Activated CD4-positive, alpha-beta T cell treated with anti-CD3 and anti-CD28 coated beads, Interleukin-2, amount 10 ng/mL, durations not matched to agents 7 days and 5 days (primary cell): ENCODE measurements at regions not wholly inside any gene's neighbourhood (a gene's known extent, or its start where the extent isn't known, plus 50 kb on each side); places are given as distances from the start of the nearest gene placed in this dataset.

Experiments used
- CTCF ChIA-PET: fragments of 350-600 bp; sonication (Branson Sonifier 250); formaldehyde crosslinking; loops from one replicate; lab custom pipeline; 2021; ENCODE audit warnings: antibody characterized with exemption; lab: Charles Lee
- POLR2A ChIA-PET: fragments of 350-600 bp; sonication (Branson Sonifier 250); formaldehyde crosslinking; loops from one replicate; lab custom pipeline; 2021; ENCODE audit warnings: antibody characterized with exemption; lab: Charles Lee
- DNase-seq: peaks from one replicate; pipeline ENCODE4 v3.0.0-alpha.2; 2020
- H3K27ac Mint-ChIP-seq: one replicate; pipeline ENCODE4 v1.8.0; 2021; ENCODE audit warnings: mild to moderate bottlenecking, moderate library complexity, mixed read lengths
- H3K27me3 Mint-ChIP-seq: one replicate; pipeline ENCODE4 v1.8.0; 2021; ENCODE audit warnings: mixed read lengths
- H3K36me3 Mint-ChIP-seq: one replicate; pipeline ENCODE4 v1.8.0; 2021; ENCODE audit warnings: low read depth, mixed read lengths
- H3K4me1 Mint-ChIP-seq: one replicate; pipeline ENCODE4 v1.8.0; 2021; ENCODE audit warnings: mixed read lengths
- H3K4me3 Mint-ChIP-seq: one replicate; pipeline ENCODE4 v1.8.0; 2021; ENCODE audit warnings: mild to moderate bottlenecking, moderate library complexity, mixed read lengths
- H3K9me3 Mint-ChIP-seq: one replicate; pipeline ENCODE4 v1.8.0; 2021; ENCODE audit warnings: mixed read lengths

DNA sequence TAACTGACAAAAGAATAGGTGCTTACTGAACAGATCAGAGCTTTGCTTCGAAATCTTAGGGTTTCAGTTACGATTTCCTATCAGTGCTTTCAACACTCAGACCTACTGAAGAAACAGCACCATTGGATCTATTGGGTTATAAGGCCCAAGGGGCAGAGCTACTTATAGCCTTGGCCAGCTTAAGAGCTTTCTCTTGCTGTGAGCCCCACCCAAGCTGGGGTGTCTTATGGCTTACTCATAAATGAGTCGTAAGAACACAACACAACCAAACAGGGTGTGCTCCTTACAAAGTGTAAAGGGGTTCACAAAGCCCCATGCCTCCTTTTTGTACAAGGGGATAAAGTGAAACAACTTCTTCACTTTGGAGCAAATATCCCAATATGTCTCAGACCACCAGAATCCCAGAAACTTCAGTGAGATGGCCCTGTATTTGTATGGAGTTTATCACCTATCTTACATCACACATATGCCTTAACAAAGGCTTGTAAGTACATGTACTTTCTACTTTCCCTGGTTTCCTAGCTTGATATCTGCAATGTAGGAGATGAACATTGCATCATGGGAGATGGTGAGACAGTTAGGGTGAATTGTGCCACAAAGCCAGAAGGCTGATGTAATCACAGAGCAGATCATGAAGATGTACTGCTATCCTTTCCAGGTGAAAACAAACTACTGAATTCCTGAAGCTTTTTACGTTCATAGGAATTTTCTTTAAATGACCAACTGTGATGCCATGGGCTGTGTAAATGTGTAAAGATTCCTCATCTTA lies 115.5 kb upstream of the GLI2 start:
- Mint-ChIP-seq H3K4me1 (no peaks in the 10 kb centered on the region), H3K27me3 (no peaks in the 10 kb centered on the region)
- CTCF ChIA-PET: no interaction called here

DNA sequence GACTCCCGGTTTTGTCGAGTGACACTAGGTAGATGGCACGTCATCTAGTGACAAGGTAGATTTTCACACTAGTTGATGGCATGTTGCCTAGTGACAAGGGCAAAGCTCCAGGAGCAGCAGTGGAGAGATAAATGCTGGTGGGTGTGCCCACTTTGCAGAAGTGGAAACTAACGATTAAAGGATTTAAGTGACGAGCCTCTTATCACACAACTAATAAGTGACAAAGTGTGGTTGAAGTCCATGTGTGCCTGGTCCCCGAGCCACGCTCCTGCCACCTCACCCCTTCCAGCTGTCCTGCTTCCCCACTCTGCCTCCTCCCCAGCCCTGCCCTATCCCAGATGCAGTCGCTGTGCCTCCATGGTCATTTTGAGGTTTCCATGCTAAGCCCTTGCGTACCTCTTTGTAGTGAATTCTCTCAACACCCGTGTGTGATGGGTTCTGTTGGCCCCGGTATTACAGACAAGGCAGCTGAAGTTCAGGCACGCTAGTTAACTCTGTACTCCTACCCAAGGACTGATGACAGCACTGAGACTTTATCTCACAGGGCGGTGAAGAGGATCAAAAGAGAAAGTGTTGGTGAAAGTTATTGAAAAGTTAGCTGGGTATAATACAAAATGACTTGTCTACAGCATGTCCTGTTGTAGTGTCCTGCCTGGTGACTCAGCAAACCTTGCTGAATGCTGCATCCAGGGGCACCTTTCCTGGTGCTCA lies 113.4 kb upstream of the GLI2 start:
- POLR2A ChIA-PET: no interaction called here
- CTCF ChIA-PET: no interaction called here
- no peaks in the 10 kb centered on the region for H3K9me3 Mint-ChIP-seq
- DNase-seq: no peak
- no peaks in the 10 kb centered on the region for H3K4me1 Mint-ChIP-seq
- H3K4me3 Mint-ChIP-seq: no peak overlapping the region
- no peaks in the 10 kb centered on the region for H3K27me3 Mint-ChIP-seq
- no peak overlapping the region for H3K27ac Mint-ChIP-seq
- no peaks in the 10 kb centered on the region for H3K36me3 Mint-ChIP-seq

More for the DNA sequence above, 115.5 kb upstream of the GLI2 start:
- H3K4me3 Mint-ChIP-seq: no peak overlapping the region
- no peaks in the 10 kb centered on the region for H3K36me3 Mint-ChIP-seq
- no peak overlapping the region for H3K27ac Mint-ChIP-seq
- no peaks in the 10 kb centered on the region for H3K9me3 Mint-ChIP-seq
- DNase-seq: no peak
- POLR2A ChIA-PET: no interaction called here

DNA sequence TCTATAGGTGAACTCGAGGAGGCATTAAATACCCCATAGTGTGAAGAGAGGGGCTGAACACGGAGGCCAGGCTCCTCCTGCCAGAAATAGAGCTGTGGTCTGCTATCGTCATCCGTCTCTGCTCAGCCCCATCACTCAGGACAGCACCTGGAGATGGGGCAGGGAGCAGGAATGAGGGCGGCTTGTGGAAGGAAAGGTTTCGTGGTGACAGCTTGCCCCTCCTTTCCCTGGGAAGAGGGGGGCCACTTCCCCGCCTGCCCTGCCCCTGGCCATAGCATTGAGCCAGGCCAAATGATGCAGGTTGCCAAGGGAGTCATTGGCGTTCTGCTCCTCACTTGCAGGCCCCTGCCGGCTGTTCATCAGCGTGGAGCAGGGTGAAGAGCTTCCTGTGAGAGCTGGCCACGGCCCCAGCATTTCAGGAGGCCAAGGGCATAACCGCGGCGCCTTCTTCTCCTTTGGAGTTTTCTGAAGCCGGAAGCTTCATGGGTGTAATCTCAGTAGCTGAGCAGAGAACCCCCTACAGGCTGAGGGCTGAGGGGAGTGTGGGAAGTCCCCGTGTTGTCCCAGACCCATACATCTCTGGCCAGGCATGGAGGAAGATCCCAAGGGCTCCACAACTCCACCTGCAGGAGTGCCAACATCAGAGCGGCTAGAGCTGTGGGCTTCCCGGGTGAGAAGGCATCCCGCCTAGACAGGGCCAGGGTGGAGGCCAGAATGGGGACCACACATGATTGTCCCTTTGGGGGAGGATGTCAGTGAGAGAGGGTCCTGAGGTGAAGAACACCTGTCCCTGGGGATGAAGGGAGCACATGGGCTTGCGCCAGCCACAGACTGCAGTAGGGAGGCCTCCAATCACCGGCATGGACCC lies 112.5 kb upstream of the GLI2 start:
- no peak overlapping the region for H3K27ac Mint-ChIP-seq
- DNase-seq: no peak
- H3K4me3 Mint-ChIP-seq: no peak overlapping the region
- no peaks in the 10 kb centered on the region for H3K36me3 Mint-ChIP-seq
- POLR2A ChIA-PET: interaction anchor here (0.6 kb wide), 1 partner anchor 26 kb away, joined by 3 read pairs; no protein-coding TSS in a partner anchor
- H3K4me1 Mint-ChIP-seq: no peaks in the 10 kb centered on the region
- peaks cover 2% of the 10 kb centered on the region for H3K27me3 Mint-ChIP-seq
- no peaks in the 10 kb centered on the region for H3K9me3 Mint-ChIP-seq
- CTCF ChIA-PET: interaction anchor here (1.0 kb wide), 1 partner anchor 275 kb away, joined by 3 read pairs; no protein-coding TSS in a partner anchor

DNA sequence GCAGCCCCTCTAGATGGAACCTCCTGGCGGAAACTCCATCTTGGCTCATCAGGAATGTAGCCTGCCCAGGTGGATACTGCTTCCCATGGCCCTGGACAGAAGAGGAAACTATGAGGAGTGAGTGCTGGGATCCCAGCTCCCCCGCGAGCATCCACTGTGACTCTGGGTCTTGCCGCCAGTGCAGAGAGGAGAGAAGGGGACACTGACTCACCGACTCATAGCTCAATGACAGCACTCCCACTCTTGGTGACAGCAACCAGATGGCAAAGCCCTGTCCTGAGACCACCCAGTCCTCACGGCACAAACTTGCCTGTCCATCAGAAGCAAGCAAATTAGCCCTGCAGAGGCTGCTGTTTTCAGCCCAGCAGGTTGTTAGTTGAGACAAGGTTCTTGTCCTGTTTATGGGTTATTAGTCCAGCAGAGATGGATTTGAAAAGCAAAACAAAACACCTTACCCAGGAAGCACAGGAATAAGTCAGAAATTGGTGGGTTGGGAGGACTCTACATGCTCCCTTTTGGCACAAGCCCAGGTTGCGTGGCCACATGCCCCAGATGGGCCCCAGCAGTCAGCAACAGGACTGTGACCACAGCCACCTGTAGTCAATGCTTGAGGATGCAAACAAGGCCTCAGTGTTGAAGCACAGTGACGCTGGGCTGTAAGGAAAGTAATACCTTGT lies 111.5 kb upstream of the GLI2 start:
- peaks cover 4% of the 10 kb centered on the region for H3K27me3 Mint-ChIP-seq
- no peaks in the 10 kb centered on the region for H3K4me1 Mint-ChIP-seq
- DNase-seq: no peak
- no peak overlapping the region for H3K4me3 Mint-ChIP-seq
- H3K36me3 Mint-ChIP-seq: no peaks in the 10 kb centered on the region
- POLR2A ChIA-PET: no interaction called here
- CTCF ChIA-PET: no interaction called here
- no peak overlapping the region for H3K27ac Mint-ChIP-seq
- H3K9me3 Mint-ChIP-seq: no peaks in the 10 kb centered on the region

DNA sequence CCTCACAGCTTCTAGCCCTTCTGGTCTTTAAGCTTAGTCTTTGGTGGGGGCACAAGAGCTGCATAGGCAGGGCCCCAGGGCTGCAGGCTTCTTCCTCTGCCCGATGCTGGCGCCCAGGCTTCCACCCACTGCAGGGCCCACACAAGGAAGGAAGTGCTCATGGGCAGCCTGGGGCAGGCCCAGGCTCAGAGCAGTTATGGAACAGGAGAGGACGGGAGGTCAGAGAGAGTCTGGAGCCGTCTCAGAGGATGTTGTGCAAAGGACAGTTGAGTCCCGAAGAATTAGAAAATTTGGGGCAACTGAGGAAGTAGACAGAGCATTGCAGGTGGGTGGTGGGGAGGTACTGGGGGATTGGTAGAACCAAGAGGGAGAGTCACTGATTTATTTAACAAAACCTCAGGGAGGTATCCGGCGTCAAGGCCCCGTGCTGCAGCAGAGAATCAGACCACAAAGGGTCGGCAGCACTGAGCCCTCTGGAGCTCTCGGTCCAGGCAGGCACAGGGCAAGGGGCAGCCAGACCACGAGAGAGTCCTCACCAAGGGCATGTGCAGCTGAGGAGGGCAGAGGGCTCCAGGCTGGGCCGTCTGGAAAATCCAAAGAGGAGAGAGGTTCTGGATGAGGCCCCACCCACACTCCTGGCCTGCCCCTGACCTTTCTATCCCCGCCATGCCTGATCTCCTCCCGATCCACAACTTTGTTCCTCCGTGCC lies 110.8 kb upstream of the GLI2 start:
- H3K4me1 Mint-ChIP-seq: no peaks in the 10 kb centered on the region
- DNase-seq: no peak
- peaks cover 4% of the 10 kb centered on the region for H3K27me3 Mint-ChIP-seq
- H3K4me3 Mint-ChIP-seq: no peak overlapping the region
- no peak overlapping the region for H3K27ac Mint-ChIP-seq
- H3K9me3 Mint-ChIP-seq: no peaks in the 10 kb centered on the region
- no peaks in the 10 kb centered on the region for H3K36me3 Mint-ChIP-seq
- CTCF ChIA-PET: no interaction called here
- POLR2A ChIA-PET: no interaction called here

DNA sequence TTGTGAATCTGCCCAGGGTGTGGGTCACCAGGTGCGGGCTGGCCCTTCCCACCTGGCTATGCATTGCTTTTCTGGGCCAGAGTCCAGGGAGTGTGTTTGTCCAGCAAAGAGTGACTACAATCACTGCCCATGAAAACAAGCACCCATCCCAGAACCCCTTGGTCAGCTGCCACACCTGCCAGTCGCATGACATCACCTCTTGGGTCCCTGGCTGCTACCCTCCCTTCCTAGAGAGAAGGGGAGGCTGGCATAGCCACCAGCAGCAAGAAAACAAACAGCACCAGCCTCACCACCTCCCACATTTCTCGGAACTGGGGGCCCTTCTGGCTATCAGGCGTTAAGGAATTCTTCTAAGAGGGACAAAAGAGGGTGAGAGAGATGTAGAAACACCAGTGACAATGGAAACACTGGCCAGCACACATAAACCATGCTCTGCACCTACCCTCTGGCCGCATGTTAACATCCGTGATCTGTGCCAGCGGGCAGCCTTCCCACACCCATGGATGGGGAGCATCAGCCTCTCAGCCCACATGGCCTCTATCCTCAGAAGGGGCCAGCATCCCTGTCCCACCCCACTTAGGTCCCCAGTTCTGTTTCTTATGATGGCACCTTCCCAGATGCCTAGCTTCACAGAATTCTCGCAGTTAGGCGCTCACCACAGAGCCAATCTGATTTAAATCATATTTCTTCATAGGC lies 109.7 kb upstream of the GLI2 start:
- POLR2A ChIA-PET: no interaction called here
- Mint-ChIP-seq H3K9me3 (no peaks in the 10 kb centered on the region), H3K27me3 (peaks cover 4% of the 10 kb centered on the region), H3K4me3 (no peak overlapping the region), H3K27ac (no peak overlapping the region), H3K4me1 (no peaks in the 10 kb centered on the region), H3K36me3 (no peaks in the 10 kb centered on the region)
- no peak for DNase-seq
- CTCF ChIA-PET: no interaction called here

DNA sequence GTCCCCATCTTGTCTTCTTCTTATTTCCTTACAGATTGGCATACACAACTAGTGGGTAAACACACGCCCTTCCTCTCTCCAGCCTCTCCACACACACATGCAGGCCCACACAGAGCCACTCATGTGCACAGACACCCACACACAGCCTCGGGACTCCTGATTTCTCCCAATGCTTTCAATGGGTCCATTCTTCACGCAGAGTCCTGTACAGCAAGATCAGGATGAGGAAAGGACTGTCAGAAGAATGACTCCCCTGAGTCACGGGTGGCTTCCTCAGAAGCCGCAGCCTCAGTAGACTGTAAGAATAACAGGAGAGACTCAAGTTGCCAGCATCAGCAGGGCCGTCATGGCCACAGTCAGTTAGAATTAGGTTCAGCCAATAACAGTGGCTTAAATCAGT lies 109.1 kb upstream of the GLI2 start:
- ChIA-PET POLR2A (no interaction called here), CTCF (no interaction called here)

DNA sequence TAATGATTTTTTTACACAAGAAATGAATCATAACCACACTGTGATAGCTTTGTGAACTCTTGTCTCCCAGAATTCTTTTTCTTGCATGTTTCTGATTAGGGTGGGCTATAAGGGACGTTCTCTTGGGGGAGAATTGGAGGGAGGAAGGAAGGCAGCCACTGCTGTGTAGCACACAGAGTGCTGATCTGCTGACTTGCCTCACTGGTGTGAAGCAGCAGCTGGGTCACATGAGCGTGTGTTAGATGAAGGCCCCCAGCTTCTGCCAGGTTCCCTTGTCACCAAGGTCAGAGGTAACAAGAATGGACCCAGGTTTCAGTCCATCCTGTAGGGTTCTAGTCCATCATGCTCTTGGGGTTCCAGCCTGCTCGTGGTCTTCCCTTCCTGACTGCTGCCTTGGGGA lies 107.4 kb upstream of the GLI2 start:
- no peak for DNase-seq
- H3K4me1 Mint-ChIP-seq: no peaks in the 10 kb centered on the region
- no peaks in the 10 kb centered on the region for H3K9me3 Mint-ChIP-seq
- peaks cover 4% of the 10 kb centered on the region for H3K27me3 Mint-ChIP-seq
- H3K36me3 Mint-ChIP-seq: no peaks in the 10 kb centered on the region
- POLR2A ChIA-PET: no interaction called here
- CTCF ChIA-PET: no interaction called here
- no peak overlapping the region for H3K4me3 Mint-ChIP-seq
- no peak overlapping the region for H3K27ac Mint-ChIP-seq

More for the DNA sequence above, 109.1 kb upstream of the GLI2 start:
- Mint-ChIP-seq H3K27ac (no peak overlapping the region), H3K9me3 (no peaks in the 10 kb centered on the region), H3K36me3 (no peaks in the 10 kb centered on the region), H3K27me3 (peaks cover 4% of the 10 kb centered on the region), H3K4me1 (no peaks in the 10 kb centered on the region), H3K4me3 (no peak overlapping the region)
- DNase-seq: no peak

DNA sequence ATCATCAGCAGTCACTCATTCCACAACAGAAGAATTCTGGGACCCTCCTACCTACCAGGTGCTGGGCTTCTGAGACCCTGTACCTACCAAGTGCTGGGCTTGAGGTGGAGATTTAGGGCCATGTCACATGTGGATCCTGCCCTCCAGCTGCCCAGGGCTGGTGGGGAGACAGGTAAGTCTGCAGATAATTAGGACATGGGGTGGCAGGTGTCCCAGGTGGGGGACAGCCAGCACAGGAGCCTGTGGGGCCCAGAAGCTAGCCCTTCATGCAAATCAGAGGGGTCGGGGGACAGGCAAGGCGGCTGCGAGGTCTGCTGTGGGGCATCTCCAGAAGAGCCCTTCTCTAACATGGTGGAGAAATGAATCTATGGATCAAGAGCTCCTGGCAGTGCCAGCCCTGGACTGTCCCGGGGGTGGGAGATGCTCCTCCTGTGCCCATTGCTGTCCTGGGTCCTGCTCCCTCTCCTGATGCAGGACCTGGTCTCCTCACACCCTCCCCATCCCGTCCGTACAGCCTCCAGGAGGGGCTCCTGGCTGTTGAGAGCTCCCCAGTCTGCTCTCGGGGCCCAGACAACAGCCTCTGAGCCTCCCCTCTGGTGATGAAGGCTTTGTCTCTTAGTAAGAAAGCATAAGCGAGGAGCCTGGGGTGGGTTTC lies 106.3 kb upstream of the GLI2 start:
- no peaks in the 10 kb centered on the region for H3K36me3 Mint-ChIP-seq
- no peaks in the 10 kb centered on the region for H3K9me3 Mint-ChIP-seq
- ChIA-PET POLR2A (no interaction called here), CTCF (interaction anchor here (0.6 kb wide), 1 partner anchor 882 kb away, joined by 3 read pairs; no protein-coding TSS in a partner anchor)
- H3K4me3 Mint-ChIP-seq: no peak overlapping the region
- peaks cover 4% of the 10 kb centered on the region for H3K27me3 Mint-ChIP-seq
- DNase-seq: no peak
- H3K27ac Mint-ChIP-seq: no peak overlapping the region
- no peaks in the 10 kb centered on the region for H3K4me1 Mint-ChIP-seq

DNA sequence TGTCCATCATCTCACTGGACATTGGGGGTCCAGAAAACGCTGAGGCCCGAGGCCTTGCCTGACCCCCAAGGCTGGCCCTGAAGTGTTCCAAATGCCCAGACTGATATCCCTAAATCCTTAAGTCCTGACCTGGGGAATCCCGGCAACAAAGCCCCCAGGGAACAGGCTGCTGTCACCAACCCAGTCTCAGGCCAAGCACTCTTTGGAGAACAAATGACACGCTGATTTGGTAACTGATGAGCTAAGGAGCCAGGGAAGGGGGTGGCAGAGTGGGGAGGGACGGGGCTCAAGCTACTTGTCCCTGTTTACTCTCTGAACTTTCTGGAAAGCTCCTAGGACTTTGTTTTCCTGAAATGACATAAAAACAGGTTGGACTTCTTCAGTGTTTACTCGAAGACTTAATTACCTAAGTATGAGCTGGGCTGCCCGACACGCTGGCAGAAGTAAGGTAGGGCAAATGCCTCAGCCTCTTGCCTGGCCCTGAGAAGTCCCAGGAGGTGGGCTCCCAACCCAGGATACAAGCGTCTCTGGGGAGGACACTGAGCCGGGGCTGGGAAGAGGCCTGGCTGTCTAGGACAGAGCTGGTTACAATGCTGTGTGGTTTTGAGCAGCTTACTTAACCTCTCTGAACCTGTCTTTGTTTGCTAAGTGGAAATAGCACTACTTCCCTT lies 105.5 kb upstream of the GLI2 start:
- Mint-ChIP-seq H3K27me3 (peaks cover 4% of the 10 kb centered on the region), H3K4me1 (no peaks in the 10 kb centered on the region), H3K4me3 (no peak overlapping the region), H3K9me3 (no peaks in the 10 kb centered on the region), H3K27ac (no peak overlapping the region), H3K36me3 (no peaks in the 10 kb centered on the region)
- CTCF ChIA-PET: no interaction called here
- no peak for DNase-seq
- POLR2A ChIA-PET: no interaction called here

DNA sequence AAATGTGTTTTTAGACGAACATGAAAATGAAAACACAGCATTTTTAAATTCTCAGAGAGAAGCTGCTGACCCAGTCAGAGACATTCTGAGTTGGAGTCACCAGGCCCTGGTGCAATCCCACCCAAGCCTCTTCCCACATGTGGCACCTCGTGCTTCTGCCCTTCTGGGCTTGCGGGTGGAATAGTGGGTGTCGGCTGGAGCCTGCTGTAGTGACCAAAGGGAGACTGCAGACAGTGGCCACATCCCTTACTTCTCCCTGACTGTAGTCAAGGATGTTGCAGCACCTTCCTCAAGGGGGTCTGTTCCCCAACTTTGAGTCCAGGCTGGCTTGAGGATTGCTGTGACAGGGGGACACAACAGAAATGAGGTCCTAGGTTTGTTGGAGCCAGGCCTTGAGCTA lies 104.4 kb upstream of the GLI2 start:
- Mint-ChIP-seq H3K4me3 (no peak overlapping the region), H3K27ac (no peak overlapping the region), H3K27me3 (peaks cover 4% of the 10 kb centered on the region), H3K36me3 (no peaks in the 10 kb centered on the region), H3K9me3 (no peaks in the 10 kb centered on the region), H3K4me1 (no peaks in the 10 kb centered on the region)
- CTCF ChIA-PET: no interaction called here
- POLR2A ChIA-PET: no interaction called here
- no peak for DNase-seq
